ENCODE measurements at regions not wholly inside any gene's neighbourhood (a gene's known extent, or its start where the extent isn't known, plus 50 kb on each side); places are given as distances from the start of the nearest gene placed in this dataset.

DNA sequence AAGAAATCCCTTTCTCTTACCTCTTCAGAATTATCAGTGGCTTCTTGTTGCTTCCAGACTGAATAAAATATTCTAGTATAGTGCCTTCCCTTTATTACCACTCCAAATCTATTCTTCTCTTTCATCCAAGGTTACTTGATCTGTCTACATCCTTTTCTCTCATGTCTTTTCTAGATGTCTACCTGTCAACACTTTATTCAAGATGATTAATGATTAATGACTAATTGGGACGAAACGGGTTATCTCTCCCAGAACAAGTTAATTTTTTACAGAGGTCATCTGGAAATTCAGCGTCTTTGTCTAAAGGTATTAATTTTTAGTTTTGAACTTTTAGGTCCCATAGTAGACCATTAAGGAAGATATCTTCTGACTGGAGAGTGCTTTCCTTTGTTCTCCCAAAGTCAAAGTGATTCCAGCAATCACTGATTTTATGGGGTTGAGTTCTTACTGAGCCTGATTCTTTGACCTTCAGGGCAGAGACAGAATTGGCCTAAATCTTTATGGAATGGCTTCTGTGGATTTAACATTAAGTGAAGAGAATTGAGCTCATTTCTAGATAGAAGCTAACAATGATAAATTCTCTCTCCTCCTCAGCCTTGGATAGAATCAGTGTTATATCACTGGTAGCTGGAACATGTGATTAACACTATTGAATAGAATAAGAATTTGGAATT lies 335.4 kb upstream of the TEX13C start:
- TF ChIP-seq, protein P1, sequence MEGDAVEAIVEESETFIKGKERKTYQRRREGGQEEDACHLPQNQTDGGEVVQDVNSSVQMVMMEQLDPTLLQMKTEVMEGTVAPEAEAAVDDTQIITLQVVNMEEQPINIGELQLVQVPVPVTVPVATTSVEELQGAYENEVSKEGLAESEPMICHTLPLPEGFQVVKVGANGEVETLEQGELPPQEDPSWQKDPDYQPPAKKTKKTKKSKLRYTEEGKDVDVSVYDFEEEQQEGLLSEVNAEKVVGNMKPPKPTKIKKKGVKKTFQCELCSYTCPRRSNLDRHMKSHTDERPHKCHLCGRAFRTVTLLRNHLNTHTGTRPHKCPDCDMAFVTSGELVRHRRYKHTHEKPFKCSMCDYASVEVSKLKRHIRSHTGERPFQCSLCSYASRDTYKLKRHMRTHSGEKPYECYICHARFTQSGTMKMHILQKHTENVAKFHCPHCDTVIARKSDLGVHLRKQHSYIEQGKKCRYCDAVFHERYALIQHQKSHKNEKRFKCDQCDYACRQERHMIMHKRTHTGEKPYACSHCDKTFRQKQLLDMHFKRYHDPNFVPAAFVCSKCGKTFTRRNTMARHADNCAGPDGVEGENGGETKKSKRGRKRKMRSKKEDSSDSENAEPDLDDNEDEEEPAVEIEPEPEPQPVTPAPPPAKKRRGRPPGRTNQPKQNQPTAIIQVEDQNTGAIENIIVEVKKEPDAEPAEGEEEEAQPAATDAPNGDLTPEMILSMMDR (IDR thresholded peaks at IDR 0.05), result no peak
- TF ChIP-seq CEBPB (IDR thresholded peaks at IDR 0.05) (no peak), BHLHE40 (IDR thresholded peaks at IDR 0.05; ENCODE audit: low read depth, low read length) (no peak), JUN (IDR thresholded peaks at IDR 0.05) (no peak), POLR2A (IDR thresholded peaks at IDR 0.05; ENCODE audit: low read length) (no peak), KDM1A (IDR thresholded peaks at IDR 0.05; ENCODE audit: low read depth) (no peak), ZSCAN20 (CRISPR knock-in tag; IDR thresholded peaks at IDR 0.05) (no peak), JUNB (IDR thresholded peaks at IDR 0.05) (no peak)

Measured in A549 (cell line).